ENCODE measurements at regions not wholly inside any gene's neighbourhood (a gene's known extent, or its start where the extent isn't known, plus 50 kb on each side); places are given as distances from the start of the nearest gene placed in this dataset.

DNA sequence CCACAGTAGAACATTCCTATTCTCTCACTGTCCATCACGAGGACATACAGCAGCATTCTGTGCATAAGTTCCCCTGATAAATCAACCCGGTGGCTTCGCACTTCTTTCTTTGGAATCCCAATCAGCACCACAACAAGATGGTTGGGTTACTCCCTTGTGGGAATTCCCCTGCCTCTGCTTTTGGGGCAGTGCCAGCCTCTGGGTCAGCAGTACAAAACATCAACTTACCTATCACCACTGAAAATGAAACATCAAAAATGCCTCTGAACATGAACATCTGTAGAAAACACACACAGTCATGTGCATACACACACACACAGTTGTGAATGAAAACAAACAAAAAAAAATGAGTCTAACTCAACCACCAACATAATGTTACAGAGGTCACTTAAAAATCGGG is 79.3 kb downstream of the KCNA4 start:
- TF ChIP-seq, protein P1, sequence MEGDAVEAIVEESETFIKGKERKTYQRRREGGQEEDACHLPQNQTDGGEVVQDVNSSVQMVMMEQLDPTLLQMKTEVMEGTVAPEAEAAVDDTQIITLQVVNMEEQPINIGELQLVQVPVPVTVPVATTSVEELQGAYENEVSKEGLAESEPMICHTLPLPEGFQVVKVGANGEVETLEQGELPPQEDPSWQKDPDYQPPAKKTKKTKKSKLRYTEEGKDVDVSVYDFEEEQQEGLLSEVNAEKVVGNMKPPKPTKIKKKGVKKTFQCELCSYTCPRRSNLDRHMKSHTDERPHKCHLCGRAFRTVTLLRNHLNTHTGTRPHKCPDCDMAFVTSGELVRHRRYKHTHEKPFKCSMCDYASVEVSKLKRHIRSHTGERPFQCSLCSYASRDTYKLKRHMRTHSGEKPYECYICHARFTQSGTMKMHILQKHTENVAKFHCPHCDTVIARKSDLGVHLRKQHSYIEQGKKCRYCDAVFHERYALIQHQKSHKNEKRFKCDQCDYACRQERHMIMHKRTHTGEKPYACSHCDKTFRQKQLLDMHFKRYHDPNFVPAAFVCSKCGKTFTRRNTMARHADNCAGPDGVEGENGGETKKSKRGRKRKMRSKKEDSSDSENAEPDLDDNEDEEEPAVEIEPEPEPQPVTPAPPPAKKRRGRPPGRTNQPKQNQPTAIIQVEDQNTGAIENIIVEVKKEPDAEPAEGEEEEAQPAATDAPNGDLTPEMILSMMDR (conservative IDR thresholded peaks at IDR 0.05; ENCODE audit: low read depth, low read length), result no peak
- TF ChIP-seq EZH2phosphoT487 (IDR thresholded peaks at IDR 0.05; ENCODE audit: borderline replicate concordance, low read length) (no peak), EZH2 (IDR thresholded peaks at IDR 0.05; ENCODE audit: low read length, unreplicated experiment) (no peak)
